A673 (cell line): ENCODE measurements at regions not wholly inside any gene's neighbourhood (a gene's known extent, or its start where the extent isn't known, plus 50 kb on each side); places are given as distances from the start of the nearest gene placed in this dataset.

Experiments used
- EZH2 ChIP-seq: fragments of 200-600 bp; sonication (generic); IDR thresholded peaks from 2 replicates; pipeline ENCODE4 v1.6.1; 2017; ENCODE audit warnings: borderline replicate concordance, low read depth, mild to moderate bottlenecking, mixed read lengths, antibody characterized with exemption, low read length; ENCODE audit not compliant: poor library complexity, severe bottlenecking
- TF ChIP-seq, protein P1 (sequence below): fragments of 300-800, 200-600 bp; sonication (generic); conservative IDR thresholded peaks from 2 replicates; pipeline ENCODE4 v1.5.1; 2017; ENCODE audit warnings: low read depth, mild to moderate bottlenecking, antibody characterized with exemption, low read length, moderate library complexity, mixed read lengths

GRCh38 chr2:15728245-15728938, 136.7 kb downstream of the DDX1 start:
- TF ChIP-seq, protein P1, sequence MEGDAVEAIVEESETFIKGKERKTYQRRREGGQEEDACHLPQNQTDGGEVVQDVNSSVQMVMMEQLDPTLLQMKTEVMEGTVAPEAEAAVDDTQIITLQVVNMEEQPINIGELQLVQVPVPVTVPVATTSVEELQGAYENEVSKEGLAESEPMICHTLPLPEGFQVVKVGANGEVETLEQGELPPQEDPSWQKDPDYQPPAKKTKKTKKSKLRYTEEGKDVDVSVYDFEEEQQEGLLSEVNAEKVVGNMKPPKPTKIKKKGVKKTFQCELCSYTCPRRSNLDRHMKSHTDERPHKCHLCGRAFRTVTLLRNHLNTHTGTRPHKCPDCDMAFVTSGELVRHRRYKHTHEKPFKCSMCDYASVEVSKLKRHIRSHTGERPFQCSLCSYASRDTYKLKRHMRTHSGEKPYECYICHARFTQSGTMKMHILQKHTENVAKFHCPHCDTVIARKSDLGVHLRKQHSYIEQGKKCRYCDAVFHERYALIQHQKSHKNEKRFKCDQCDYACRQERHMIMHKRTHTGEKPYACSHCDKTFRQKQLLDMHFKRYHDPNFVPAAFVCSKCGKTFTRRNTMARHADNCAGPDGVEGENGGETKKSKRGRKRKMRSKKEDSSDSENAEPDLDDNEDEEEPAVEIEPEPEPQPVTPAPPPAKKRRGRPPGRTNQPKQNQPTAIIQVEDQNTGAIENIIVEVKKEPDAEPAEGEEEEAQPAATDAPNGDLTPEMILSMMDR: no peak
- TF ChIP-seq EZH2: no peak
